ENCODE measurements at regions not wholly inside any gene's neighbourhood (a gene's known extent, or its start where the extent isn't known, plus 50 kb on each side); places are given as distances from the start of the nearest gene placed in this dataset.
"Not testable (repeated sequence)": the region's sequence is repeated elsewhere in the genome, so short reads cannot be mapped to it uniquely, and the experiment has no call there.

DNA sequence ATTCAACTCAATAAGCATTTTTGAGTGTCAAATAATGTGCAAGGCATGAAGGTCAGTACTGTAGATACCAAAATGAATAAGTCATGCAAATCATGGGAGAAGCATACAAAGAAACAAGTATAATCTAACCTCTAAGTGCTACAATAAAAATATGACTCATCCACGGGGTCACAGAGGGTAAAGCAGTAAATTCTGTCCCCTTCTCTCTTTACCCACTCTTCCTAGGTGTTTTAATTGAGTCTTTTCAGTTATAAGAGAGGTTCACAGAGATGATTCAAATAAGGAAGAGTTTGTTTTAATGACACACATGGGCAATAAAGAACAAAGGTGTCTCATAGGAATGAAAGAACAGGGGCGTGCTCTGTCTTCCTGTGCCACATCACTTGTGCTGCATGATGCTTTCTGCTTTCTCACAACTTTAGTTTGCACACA, 71.5 kb upstream of the DAAM1 start:
- DNase-seq (ENCODE audit: low read depth) = peak; percentile 49

DNA sequence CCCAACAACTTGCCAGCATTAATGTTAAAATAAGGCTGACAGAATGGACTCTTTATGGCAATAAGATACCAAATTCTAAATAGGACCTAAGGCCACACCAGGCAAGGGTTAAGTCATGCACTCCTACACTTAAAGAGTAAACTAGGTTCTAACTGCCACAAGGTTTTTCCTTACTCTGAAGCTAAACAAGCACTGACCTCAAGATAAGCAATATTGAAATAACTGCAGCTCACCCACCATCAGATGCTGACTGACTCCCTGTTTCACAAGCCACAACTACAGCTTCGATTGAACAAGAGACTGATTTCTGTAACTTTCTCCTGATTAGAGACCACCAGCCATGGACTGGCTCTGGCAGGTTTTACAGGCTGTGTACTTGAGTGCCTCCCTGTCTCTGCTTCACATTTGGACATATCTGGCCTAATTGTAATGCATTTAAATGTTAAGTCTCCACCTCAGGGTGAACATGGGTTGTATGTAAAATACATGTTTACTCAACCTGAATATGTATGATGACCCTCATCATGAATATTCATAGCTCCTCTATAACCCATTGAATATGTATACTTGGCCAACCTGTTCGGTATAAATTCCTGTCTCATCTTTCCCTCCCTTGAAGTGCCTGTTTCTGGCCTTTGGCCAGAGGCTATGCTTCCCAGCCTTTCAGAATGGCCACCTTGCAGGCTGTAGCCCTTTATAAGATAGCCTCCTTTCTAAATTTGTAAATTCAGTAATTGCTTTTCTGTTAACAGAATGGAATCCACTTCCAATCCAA, 70.5 kb upstream of the DAAM1 start:
- no peak for DNase-seq (ENCODE audit: low read depth)

DNA sequence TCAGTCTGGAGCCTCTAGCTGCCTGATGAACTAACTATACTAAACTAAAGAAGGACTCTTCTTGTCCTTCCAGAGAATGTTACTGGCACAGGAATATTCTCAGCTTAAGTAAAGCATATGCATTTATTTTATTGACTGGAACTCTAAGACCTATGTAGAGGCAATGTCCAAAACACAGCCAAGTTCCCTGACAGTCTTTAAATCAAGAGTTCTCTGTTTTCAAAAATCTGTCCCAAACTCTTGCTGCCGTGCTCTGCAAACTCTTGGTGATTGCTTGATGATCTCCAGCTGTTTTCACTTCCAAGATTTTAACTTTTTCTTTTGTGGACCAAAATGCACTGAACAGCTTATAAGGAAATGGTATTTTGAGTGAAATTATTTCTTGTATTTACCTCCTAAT, 67.5 kb upstream of the DAAM1 start:
- DNase-seq (ENCODE audit: low read depth) = no peak

DNA sequence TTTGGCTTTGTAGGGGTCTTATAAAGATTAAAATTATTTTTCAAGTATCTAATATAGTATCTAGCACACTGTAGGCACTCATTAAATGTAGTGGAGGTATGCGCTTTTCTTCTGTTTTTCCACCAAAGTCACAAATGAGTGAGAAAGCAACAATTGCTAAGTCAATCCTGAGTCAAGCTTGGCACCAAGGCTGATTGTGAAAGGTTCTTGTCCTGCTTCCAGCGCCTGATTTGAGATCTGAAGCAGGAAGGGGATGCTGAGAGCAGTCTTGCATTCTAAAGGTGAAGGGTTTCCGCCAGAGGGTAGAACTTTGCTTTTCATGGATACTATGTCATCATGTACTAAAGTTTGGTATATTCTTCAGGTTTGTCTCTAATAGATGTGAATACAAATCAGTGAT, 64.9 kb upstream of the DAAM1 start:
- peak; percentile 21 for DNase-seq (ENCODE audit: low read depth)

DNA sequence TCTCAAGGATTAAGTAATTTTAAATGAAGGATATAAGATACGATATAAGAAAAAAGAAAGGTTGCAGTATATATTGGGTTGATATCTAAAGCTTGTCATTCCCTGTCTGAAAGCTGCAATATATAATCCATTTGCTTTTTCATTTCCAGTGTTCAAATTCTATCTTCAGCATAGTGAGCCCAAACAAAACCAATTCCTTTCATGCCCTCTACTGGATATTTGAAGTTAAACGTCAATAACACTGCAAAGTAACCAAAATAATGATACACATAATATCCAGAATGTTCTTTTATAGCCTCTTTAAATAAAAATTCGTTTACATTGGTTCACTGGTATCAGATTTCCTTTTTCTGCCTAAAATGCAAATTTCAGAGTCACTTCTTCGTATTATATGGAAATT, 64.5 kb upstream of the DAAM1 start:
- DNase-seq (ENCODE audit: low read depth) = peak; percentile 31

DNA sequence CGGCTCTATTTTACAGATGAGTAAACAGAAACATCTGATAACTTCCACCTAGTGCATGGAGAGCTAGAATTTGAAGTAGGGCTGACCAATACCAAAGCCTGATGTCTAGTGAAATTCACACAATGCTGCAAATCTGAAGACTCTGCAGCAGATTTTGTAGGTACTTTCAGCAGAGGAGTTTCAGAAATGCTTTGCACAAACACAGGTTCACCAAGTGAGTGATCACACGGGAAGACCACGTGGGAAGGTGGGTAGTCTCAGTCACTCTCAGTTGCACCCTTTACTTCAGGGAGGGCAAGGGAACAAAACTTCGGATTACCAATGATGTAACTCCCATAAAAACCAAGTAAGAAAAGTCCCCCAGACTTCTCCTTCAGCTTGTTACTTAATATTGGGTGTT, 63.3 kb upstream of the DAAM1 start:
- DNase-seq (ENCODE audit: low read depth) = no peak

DNA sequence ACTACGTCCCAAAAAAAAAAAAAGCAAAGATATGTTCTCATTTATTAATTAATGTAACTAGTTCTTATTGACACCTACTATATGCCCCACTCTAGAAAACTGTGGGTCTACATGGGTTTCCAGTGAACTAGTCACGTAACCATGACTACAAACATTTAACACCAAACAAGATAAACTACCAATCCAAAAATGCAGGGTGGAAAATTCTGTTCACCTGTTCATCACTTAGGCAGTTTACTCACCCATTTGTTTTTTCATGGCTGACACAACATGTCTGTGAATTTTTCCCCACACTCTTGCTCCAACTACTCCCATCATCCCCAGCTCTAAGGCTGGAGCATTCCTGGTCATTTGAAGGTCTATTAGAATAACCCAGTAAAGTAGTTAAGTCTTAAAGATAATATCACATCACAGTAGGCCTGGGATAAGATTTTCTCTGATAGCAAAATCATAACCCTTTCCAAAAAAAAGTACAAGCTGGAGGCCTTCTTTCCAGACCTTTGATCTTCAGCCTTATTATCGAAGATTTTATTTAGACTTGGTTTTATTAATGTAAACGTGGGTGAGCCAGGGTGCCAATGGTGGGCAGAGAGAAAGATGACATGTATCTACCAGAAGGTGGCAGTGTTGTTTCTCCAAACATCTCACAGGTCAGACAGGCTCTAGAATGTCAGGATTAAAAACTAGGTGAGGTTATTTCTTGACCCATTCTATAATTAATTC, 61.6 kb upstream of the DAAM1 start:
- peak; percentile 68 for DNase-seq (ENCODE audit: low read depth)

DNA sequence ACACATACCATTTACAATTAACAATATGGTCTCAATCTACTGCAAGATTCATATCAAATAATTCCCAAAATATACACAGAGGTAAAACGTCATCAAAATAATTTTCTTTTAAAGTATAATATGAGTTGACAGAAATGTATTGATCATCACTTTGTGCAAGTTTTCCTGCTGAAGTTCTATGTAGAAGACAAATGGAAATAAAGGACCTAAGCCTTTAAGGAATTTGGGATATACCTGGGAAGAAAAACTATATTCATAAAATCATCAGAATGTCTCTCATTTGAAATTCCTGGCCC, 61.1 kb upstream of the DAAM1 start:
- DNase-seq (ENCODE audit: low read depth) = no peak

DNA sequence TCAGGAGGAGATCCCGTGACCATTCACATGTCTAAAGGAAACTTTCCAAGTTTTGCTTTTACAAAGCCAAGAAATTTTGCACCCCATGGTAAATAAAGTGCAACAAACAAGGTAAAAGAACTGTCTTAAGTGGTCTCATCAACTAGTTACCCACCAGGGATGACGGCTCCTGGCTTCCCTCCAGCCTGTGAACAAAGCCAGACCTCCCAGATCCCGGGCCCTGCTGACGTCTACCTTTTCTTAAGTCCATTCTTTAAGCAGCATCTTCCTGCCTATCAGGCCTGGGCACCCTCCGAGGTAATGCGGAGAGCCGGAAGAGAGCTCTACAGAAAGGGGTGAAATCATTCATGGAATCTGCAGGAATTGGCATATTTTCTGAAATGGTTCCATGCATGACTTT, 58.0 kb upstream of the DAAM1 start:
- no peak for DNase-seq (ENCODE audit: low read depth)

DNA sequence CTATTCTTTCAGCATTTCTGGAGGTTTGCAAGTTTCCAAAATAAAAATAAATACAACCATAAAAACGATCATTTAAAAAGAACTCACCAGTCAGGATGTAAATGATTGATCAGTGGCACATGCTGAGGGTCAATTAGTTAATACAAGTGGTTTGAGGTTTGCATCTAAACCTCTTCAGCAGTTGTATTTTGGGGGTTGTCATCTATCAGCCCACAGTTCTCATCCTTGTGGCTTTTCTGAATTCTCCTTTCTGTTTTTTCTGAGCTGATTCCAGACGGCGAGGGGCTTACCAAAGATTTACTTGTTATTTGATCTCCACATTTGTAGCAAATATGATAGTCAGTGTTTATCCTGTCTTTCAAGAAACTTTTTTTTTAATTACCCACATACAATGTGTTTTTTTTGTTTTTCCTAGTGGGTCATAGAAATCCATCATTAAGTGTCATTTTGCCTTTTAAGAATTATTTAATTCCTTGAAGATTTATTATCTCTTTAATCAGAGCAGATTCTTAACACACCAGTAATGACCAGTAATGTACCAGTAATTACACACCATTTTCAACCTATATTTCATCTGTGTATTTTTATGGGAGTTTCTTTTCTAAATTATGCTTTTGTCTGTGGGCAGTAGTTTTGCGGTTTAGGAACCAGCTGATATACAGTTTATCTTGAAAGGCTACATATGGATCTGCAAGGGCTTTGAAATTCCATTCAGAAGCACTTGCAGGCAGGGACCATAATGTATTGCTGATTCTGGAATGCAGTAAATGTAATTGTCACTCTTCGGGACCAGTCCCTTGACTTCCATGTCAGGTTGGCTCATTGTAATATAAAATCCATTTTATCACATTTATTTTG, 56.3 kb upstream of the DAAM1 start:
- DNase-seq (ENCODE audit: low read depth) = no peak

DNA sequence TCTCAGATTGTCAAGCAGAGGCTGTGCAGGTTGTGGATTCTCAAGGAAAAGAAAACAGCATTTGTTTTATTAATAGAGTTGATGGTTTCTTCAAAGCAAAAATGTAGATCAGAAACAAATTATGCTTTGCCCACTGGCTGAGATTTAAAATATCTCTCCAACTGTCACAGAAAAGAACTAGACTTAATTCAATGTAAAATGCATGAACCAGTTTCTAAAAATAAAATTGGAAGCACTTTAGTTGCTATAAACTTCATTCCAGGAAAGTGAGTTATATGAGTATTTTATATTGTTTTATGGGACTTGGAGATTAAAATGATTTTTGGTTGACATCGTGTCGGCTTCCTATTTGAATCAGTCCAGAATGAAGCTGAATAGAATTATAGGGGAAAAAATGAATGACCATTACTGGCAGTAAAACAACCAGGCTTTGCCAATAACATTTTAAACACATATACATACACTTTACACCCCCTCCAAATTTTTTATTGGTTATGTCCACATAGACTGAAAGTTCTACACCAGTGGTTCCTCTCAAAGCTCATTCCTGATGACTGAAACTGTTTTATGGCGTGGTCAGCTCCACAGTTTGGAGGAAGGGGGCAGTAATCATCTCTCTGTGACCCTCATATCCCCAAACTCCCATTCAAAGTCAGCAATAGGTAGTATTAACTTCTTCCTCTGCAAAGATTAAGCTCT, 55.5 kb upstream of the DAAM1 start:
- DNase-seq (ENCODE audit: low read depth) = no peak

DNA sequence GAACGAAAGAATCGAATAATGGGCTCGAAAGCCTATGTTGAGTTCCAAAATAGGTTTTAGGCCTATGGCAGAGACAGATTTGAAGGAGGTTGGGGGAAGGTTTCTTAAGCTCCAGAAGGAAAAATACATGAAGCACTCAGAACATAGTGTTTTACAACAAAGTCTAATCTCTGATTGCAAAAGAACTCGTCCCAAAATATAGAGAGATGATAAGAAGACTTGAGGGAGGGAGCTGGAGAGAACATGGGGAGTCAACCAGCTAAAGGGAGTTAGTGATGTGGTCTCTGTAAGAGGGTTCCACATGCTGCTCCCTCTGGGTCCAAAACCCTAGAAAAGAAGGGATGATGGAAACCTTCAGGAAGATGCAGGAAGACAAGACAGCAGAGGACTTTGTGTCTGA, 54.8 kb upstream of the DAAM1 start:
- DNase-seq (ENCODE audit: low read depth) = no peak

DNA sequence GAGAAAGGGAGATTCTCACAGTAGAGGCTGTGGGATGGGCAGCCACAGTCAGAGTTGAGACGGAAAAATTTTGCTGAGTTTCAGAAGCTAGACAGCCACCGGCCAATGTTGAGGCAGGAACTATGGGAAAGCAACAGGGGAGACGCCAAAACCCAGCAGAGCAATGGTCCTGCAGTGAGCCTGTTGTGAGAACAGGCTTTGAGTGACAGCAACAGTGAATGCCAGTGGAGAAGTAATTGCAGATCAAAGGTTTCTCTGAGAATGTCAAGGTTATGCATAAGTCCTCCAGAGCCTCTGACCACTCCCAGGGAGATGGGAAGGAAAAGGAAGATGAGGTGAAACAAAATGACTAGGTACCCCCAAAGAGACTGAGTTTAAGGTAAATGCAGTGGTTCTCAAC, 54.2 kb upstream of the DAAM1 start:
- no peak for DNase-seq (ENCODE audit: low read depth)

DNA sequence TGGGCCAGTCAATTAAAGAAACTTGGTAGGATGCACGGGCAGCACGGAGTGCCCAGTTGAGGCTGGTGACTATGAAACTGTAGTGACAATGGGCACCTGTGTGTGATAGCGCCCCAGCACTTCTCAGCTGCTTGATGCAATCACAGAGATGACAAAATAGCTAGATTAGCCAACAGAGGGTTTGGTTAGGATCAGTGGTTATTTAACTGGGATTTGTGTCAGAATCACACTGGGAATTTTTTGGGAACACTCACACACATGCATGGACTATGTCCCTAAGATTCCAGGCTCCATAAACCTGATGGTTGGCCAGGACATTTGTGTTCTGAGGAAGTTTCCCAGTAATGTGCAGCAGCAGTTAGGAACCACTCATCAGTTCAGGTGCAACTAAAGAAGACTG, 51.2 kb upstream of the DAAM1 start:
- no peak for DNase-seq (ENCODE audit: low read depth)

DNA sequence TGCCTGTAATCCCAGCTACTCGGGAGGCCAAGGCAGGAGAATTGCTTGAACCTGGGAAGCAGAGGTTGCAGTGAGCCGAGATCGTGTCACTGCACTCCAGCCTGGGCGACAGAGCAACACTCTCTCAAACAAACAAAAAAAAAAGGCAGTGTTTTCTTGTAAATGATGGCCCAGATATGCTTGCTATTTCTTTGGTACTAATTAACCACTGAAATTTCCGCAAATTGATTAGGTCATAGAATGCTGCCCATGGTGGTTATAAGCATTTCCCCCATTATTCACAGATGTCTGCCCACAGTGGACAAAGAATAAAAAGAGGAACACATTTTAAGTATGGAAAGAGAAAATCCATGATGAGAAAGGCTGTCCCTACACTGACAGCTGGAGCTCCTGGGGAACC, 49.9 kb upstream of the DAAM1 start:
- DNase-seq (ENCODE audit: low read depth) = not testable (repeated sequence)
